Stimulated activated CD4-positive, alpha-beta T cell treated with anti-CD3 and anti-CD28 coated beads, Interleukin-2, amount 100 ng/mL, for 4 hours (primary cell): ENCODE measurements at regions not wholly inside any gene's neighbourhood (a gene's known extent, or its start where the extent isn't known, plus 50 kb on each side); places are given as distances from the start of the nearest gene placed in this dataset.
"Not testable (repeated sequence)": the region's sequence is repeated elsewhere in the genome, so short reads cannot be mapped to it uniquely, and the experiment has no call there.

Source experiments
- DNase-seq: peaks from one replicate; pipeline ENCODE4 v3.0.0-alpha.2; 2020; ENCODE audit warnings: low read depth

DNA sequence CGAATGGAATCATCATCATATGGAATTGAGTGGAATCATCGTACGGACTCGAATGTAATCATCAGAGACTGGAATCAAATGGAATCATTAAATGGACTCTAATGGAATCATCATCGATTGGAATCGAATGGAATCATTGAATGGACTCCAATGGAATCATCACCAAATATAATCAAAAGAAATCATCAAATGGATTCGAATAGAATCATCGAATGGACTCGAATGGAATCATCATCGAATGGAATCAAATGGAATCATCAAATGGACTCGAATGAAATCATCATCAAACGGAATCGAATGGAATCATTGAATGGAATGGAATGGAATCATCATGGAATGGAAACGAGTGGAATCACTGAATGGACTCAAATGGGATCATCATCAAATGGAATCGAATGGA is 233.5 kb downstream of the SHCBP1 start:
- peak; percentile 73 for DNase-seq

DNA sequence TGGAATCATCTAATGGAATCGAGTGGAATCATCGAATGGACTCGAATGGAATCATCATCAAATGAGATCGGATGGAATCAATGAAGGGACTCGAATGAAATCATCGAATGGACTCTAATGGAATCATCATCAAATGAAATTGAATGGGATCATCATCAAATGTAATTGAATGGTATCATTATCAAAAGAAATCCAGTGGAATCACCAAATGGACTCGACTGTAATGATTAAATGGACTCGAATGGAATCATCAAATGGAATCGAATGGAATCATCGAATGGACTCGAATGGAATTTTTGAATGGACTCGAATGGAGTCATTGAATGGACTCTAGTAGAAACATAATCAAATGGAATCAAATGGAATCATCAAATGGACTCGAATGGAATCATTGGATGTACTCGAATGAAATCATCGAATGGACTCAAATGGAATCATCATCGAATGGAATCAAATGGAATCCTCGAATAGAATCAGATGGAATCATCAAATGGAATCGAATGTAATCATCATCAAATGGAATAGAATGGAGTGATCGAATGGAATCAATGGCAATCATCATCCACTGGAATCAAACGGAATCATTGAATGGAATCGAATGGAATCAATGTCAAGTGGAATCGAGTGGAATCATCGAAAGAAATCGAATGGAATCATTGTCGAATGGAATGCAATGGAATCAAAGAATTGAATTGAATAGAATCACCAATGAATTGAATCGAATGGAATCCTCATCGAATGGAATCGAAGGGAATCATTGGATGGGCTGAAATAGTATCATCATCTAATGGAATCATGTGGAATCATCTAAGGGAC is 234.2 kb downstream of the SHCBP1 start:
- peak; percentile 45 for DNase-seq

DNA sequence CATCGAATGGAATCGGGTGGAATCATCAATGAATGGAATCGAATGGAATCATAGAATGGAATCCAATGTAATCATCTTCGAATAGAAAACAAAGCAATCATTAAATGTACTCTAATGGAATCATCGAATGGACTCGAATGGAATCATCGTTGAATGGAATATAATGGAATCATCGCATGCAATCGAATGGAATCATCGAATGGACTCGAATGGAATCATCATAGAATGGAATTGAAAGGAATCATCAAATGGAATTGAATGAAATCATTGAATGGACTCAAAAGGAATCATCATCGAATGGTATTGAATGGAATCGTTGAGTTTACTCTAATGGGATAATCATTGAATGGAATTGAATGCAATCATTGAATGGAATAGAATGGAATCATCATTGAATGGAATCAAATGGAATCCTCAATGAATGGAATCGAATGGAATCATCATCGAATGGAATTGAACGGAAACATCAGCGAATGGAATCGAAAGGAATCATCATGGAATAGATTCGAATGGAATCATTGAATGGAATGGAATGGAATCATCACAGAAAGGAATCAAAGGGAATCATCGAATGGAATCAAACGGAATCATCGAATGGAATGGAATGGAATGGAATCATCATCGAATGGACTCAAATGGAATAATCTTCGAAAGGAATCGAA is 234.9 kb downstream of the SHCBP1 start:
- DNase-seq, result not testable (repeated sequence)

DNA sequence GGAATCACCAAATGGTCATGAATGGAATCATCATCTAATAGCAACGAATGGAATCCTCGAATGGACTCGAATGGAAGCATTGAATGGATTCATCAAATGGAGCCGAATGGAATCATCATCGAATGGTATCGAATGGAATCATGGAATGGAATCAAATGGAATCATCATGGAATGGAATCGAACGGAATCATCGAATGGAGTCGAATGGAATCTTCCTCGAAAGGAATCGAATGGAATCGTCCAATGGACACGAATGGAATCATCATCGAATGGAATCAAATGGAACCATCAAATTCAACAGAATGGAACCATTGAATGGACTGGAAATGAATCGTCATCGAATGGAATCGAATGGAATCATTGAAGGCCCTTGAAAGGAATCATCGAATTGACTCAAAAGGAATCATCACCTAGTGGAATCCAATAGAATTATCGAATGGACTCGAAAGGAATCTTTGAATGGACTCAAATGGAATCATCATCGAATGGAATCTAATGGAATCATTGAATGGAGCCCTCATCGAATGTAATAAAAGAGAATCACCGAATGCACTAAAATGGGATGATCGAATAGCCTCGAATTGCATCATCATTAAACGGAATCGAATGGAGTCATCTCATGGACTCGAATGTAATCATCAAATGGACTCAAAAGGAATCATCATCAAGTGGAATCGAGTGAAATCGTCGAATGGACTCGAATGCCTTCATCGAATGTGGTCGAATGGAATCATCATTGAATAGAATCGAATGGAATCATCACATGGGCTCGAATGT is 236.7 kb downstream of the SHCBP1 start:
- not testable (repeated sequence) for DNase-seq

DNA sequence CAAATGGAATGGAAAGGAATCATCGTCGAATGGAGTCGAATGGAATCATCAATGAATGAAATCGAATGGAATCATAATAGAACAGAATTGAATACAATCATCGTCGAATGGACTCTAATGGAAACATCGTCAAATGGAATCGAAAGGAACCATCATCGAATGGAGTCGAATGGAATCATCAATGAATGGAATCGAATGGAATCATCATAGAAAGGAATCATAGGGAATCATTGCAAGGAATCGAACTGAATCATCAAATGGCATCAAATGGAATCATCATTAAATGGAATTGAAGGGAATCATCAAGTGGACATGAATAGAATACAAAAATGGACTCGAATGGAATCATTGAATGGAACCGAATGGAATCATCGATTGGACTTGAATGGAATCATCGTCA is 237.6 kb downstream of the SHCBP1 start:
- not testable (repeated sequence) for DNase-seq

DNA sequence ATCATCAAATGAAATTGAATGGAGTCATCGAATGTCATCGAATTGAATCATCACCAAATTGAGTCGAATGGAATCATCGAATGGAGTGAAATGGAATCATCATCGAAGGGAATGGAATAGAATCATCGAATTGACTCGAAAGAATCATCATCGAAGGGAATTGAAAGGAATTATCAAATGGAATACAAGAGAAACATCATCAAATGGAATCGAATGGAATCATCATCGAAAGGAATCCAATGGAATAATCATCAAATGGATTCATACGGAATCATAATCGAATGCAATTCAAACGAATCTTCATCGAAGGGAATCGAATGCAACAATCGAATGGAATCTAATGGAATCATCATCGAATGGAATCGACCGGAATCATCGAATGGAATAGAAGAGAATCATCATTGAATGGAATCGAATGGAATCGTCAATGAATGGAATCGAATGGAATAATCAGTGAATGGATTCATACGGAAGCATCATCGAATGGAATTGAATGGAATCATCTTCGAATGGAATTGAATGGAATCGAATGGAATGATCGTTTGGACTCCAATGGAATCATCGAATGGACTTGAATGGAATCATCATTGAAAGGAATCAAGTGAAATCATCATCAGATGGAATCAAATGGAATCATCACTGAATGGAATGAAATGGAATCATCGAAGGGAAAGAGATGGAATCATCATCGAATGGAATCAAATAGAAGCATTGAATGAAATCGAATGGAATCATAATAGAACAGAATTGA is 238.2 kb downstream of the SHCBP1 start:
- not testable (repeated sequence) for DNase-seq

DNA sequence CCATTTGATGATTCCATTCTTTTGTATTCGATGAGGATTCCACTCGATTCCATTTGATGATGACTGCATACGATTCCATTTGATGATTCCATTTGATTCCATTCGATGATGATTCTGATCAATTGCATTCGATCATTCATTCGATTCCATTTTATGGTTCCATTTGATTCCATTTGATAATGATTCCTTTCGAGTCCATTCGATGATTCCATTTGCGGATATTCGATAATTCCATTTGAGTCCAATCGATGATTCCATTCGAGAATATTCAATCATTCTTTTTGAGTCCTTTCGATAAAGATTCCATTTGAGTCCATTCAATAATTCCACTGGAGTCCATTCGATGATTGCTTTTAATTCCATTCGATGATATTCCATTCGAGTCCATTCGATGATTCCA is 239.1 kb downstream of the SHCBP1 start:
- not testable (repeated sequence) for DNase-seq

DNA sequence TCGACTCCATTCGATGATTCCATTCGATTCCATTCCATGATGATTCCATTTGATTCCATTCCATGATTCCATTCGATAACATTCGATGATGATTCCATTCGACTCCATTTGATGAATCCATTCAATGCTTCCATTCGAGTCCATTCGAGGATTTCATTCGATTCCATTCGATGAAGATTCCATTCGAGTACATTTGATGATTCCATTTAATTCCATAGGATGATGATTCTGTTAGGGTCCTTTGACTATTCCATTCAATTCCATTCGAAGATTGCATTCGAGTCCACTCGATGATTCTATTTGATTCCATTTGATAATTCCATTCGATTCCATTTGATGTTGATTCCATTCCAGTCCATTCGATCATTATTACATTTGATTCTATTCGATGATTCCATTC is 239.8 kb downstream of the SHCBP1 start:
- DNase-seq, result not testable (repeated sequence)
